ENCODE measurements at regions not wholly inside any gene's neighbourhood (a gene's known extent, or its start where the extent isn't known, plus 50 kb on each side); places are given as distances from the start of the nearest gene placed in this dataset.
A peak's percentile ranks its signal among the peaks of the same experiment; 100 is the strongest.

GRCh38 chr14:84643446-84643845, 886.5 kb upstream of the FLRT2 start:
- TF ChIP-seq, protein P1, sequence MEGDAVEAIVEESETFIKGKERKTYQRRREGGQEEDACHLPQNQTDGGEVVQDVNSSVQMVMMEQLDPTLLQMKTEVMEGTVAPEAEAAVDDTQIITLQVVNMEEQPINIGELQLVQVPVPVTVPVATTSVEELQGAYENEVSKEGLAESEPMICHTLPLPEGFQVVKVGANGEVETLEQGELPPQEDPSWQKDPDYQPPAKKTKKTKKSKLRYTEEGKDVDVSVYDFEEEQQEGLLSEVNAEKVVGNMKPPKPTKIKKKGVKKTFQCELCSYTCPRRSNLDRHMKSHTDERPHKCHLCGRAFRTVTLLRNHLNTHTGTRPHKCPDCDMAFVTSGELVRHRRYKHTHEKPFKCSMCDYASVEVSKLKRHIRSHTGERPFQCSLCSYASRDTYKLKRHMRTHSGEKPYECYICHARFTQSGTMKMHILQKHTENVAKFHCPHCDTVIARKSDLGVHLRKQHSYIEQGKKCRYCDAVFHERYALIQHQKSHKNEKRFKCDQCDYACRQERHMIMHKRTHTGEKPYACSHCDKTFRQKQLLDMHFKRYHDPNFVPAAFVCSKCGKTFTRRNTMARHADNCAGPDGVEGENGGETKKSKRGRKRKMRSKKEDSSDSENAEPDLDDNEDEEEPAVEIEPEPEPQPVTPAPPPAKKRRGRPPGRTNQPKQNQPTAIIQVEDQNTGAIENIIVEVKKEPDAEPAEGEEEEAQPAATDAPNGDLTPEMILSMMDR (IDR thresholded peaks at IDR 0.05; ENCODE audit: poor library complexity), result no peak
- peak; percentile 100 for TF ChIP-seq EZH2phosphoT487 (IDR thresholded peaks at IDR 0.05; ENCODE audit: low read depth, severe bottlenecking, unreplicated experiment)
